ENCODE measurements at regions not wholly inside any gene's neighbourhood (a gene's known extent, or its start where the extent isn't known, plus 50 kb on each side); places are given as distances from the start of the nearest gene placed in this dataset.

GRCh38 chr4:184317234-184317918 lies 99.7 kb upstream of the ENPP6 start:
- TF ChIP-seq EP300 (IDR thresholded peaks at IDR 0.05) (no peak), CTCF (IDR thresholded peaks at IDR 0.05) (no peak), POLR2A (IDR thresholded peaks at IDR 0.05) (no peak), POLR2AphosphoS5 (IDR thresholded peaks at IDR 0.05) (no peak)
